Caki2 (cell line): ENCODE measurements at regions not wholly inside any gene's neighbourhood (a gene's known extent, or its start where the extent isn't known, plus 50 kb on each side); places are given as distances from the start of the nearest gene placed in this dataset.
"Not testable (repeated sequence)": the region's sequence is repeated elsewhere in the genome, so short reads cannot be mapped to it uniquely, and the experiment has no call there.

Source experiments
- DNase-seq: peaks from one replicate; pipeline ENCODE4 v3.0.0-alpha.2; 2015; ENCODE audit warnings: low read depth
- in situ Hi-C: cut with HindIII; loops from 2 replicates; pipeline ENCODE4 v1.10.0; 2016; ENCODE audit warnings: low sequenced_read_pairs, low pct_unique_long_range_greater_than_20kb, mixed read lengths

DNA sequence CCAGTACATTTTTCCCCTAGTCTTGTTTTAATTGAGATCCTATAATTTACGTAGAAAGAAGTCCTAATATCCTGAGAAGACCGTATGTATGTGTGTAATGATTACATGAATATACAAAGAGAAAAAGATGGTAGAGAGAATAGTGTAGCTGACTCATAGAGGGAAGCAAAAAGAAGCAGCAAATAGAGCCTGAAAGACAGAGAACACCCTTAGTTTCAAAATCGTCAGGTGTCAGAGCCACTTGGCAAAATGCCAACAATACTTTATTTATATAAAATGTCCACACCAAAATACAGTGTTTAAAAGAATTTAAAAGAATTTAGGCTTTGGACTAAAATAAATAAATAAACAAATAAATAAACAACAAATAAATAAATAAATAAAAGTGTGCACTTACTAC lies 1414.1 kb upstream of the EYS start:
- no peak for DNase-seq
- in situ Hi-C loops, result no loop called here

- in situ Hi-C loops, result no loop called here
- no peak for DNase-seq
Observed at GRCh38 chr6:67112120-67112519, 1405.1 kb upstream of the EYS start.

DNA sequence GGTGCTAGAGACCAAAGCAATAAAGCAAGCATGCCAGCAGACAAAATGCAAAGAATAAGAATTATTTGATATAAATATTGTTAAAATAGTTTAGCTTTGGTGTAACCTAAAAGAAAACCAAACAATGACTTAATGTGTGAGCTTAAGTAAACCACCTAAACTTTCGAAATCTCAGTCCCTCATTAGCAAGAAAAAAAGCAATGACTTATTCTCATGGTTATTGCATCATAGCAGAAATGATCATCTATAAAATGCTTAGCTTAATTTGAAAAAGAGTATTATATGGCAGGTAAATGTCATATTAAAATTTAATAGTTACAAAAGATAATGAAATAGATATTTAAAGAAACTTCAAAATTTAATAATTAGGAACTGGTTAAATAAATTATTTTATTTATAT lies 1395.7 kb upstream of the EYS start:
- no peak for DNase-seq

GRCh38 chr6:67095618-67096226 lies 1388.7 kb upstream of the EYS start:
- DNase-seq, in situ Hi-C loops: not testable (repeated sequence)

More for the DNA sequence above, 1395.7 kb upstream of the EYS start:
- in situ Hi-C loops, result no loop called here

- no peak for DNase-seq
- in situ Hi-C loops, result no loop called here
Observed at GRCh38 chr6:67094431-67094946, 1387.5 kb upstream of the EYS start.

DNA sequence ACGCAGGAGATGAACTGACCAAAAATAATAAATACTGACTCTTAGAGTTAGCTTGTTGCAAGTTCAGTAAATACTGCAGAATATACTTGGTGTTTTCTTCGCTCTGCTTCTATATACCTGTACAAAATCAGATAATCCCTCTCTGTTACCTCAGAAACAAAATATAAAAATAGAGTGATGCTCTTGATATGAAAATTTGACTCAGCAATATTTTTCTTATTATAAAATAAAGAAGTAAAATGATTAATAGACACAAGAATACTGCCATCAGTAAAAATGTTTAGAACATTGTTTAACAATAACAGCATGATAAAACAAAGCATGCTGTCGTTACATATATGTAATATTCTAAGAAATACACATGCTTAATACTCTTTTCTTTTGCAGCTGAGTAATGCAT lies 1366.9 kb upstream of the EYS start:
- in situ Hi-C loops, result no loop called here

GRCh38 chr6:67068781-67069180 lies 1361.8 kb upstream of the EYS start:
- in situ Hi-C loops, result no loop called here
- no peak for DNase-seq

More for the DNA sequence above, 1366.9 kb upstream of the EYS start:
- no peak for DNase-seq

- in situ Hi-C loops, result no loop called here
- no peak for DNase-seq
Observed at GRCh38 chr6:67064323-67064722, 1357.3 kb upstream of the EYS start.

- in situ Hi-C loops, result no loop called here
- DNase-seq, result no peak
Observed at GRCh38 chr6:67047996-67048395, 1341.0 kb upstream of the EYS start.

- in situ Hi-C loops, result no loop called here
Observed at GRCh38 chr6:67045076-67045475, 1338.0 kb upstream of the EYS start.

GRCh38 chr6:67031451-67031850 lies 1324.4 kb upstream of the EYS start:
- in situ Hi-C loops, result no loop called here
- no peak for DNase-seq

More at GRCh38 chr6:67045076-67045475, 1338.0 kb upstream of the EYS start:
- no peak for DNase-seq

DNA sequence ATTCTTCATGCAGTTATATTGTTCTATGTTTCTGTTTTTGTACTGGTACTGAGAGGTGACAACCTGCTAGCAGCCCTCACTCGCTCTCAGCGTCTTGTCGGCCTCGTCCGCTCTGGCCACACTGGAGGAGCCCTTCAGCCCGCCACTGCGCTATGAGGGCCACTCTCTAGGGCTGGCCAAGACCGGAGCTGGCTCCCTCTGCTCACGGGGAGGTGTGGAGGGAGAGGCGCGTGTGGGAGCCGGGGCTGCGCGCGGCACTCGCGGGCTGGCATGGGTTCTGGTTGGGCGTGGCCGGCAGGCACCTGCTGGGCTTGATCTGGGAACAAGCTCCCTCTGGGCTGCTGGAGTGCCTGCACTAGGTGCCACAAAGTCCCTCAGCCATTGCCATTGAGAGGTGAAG lies 1323.8 kb upstream of the EYS start:
- DNase-seq, result no peak
- in situ Hi-C loops, result no loop called here

GRCh38 chr6:67016921-67017460 lies 1310.0 kb upstream of the EYS start:
- in situ Hi-C loops, result no loop called here
- DNase-seq, result no peak

- no peak for DNase-seq
- in situ Hi-C loops, result no loop called here
Observed at GRCh38 chr6:67011441-67011840, 1304.4 kb upstream of the EYS start.

DNA sequence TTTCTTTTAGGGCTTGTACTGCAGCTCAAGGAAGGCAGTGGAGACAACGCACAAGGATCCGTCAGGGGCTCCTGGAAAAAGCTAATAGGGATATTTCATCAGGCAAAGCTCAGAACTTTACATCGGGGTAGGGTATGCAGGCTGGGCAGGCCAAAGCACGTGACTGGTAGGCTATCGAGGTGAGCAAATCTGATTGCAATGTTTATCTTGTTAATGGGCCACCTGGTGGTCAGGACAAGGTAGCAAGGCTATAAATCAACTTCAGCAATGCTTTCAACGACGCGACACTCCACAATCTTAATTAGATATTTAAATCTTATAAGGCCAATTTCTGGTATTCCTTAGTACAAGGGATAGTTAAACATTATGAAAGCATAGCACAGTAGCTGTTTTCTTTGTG lies 1302.8 kb upstream of the EYS start:
- in situ Hi-C loops, result no loop called here
- no peak for DNase-seq

DNA sequence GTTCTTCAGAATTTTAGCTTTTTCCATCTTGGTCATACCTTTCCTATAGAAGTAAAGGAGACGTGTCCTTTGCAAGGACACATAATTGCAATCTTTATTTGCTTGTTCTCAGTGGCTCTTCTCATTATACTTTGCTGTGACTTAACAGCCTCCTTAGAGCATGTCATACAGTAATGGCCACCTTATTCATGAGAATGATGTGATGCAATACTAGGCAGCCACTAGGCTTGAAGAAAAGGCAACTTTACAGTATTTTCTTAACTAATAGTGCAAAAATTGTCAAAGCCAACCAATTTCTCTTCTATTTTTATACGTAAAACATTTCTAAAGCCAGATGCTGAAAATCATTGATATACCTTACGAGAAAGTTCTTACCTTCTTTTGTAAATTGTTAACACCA lies 1296.8 kb upstream of the EYS start:
- DNase-seq, result no peak
- in situ Hi-C loops, result no loop called here

GRCh38 chr6:67000121-67000520 lies 1293.1 kb upstream of the EYS start:
- DNase-seq, result no peak
- in situ Hi-C loops, result no loop called here

DNA sequence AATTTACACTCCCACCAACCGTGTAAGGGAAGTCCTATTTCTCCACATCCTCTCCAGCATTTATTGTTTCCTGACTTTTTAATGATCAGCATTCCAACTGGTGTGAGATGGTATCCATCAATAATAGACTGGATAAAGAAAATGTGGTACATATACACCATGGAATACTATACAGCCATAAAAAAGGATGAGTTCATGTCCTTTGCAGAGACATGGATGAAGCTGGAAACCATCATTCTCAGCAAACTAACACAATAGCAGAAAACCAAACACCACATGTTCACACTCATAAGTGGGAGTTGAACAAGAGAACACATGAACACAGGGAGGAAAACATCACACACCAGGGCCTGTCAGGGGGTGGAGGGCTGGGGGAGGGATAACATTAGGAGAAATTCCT lies 1290.6 kb upstream of the EYS start:
- DNase-seq, in situ Hi-C loops: not testable (repeated sequence)

DNA sequence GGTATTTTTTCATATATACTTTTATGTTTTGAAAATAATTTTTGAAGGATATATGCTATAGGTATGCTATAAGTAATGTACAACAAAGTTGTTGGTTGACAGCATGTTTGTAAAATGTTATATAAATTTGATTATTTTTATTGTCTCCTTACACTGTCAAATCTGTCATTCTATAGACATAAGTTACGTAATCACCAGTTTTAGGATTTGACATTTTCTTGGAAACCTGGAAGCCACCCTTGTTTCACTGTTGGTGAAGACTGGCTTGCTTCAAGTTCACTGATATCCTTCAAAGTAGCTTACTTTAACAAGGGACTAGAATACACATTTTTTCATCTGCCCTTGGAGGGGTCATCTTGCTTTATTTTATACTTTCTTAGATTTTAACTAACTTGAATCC lies 1288.6 kb upstream of the EYS start:
- in situ Hi-C loops, result no loop called here
- DNase-seq, result no peak

DNA sequence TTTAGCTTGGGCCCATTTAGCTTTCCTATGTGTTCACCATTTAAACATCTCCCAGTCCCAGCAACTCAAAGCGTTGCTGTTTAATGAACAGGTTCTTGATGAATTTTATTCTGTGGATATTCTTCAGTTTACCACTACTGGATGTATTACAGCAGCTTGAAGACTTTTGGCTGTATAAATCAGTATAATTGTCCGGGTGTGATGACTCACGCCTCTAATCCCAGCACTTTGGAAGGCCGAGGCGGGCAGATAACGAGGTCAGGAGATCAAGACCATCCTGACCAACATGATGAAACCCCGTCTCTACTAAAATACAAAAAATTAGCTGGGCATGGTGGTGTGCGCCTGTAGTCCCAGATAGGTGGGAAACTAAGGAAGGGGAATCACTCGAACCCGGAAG lies 1286.7 kb upstream of the EYS start:
- in situ Hi-C loops, DNase-seq: not testable (repeated sequence)
